Sigmoid colon (tissue), 6 donors: ENCODE measurements at regions not wholly inside any gene's neighbourhood (a gene's known extent, or its start where the extent isn't known, plus 50 kb on each side); places are given as distances from the start of the nearest gene placed in this dataset.

ENCODE experiments used
- DNase-seq: peaks from one replicate; pipeline ENCODE4 v3.0.0-alpha.2; 2019
- H3K27ac ChIP-seq, 4 donors: fragments of 200-600 bp; sonication (generic); one replicate each; pipeline ENCODE4 v1.5.1; 2016 to 2019; ENCODE audit warnings: mild to moderate bottlenecking in 1 of 4
- H3K27me3 ChIP-seq, 3 donors: fragments of 200-600 bp; sonication (generic); one replicate each; pipeline ENCODE4 v1.5.1; 2019; ENCODE audit warnings: mild to moderate bottlenecking in 1 of 3
- H3K36me3 ChIP-seq, 4 donors: fragments of 200-600 bp; sonication (generic); one replicate each; pipeline ENCODE4 v1.5.1; 2016 to 2019
- H3K4me1 ChIP-seq, 4 donors: fragments of 200-600 bp; sonication (generic); one replicate each; pipeline ENCODE4 v1.5.1; 2017 to 2019
- H3K4me3 ChIP-seq, 4 donors: fragments of 200-600 bp; sonication (generic); one replicate each; pipeline ENCODE4 v1.5.1; 2017 to 2019; ENCODE audit warnings: mild to moderate bottlenecking in 2 of 4, moderate library complexity in 1 of 4
- H3K9me3 ChIP-seq, 4 donors: fragments of 200-600 bp in 3 of 4; sonication (generic) in 3 of 4; one replicate each; pipeline versions ENCODE4 v1.5.1 to v1.6.1; 2013 to 2019
- CTCF ChIP-seq, 4 experiments: fragments of 450-650 bp in 3 of 4; fragments of 200-600 bp in 1 of 4; IDR thresholded peaks; one replicate each; pipeline ENCODE4 v1.5.1; 2016 to 2019; ENCODE audit warnings: antibody characterized with exemption in 4 of 4, mild to moderate bottlenecking in 3 of 4, moderate library complexity in 2 of 4
- EP300 ChIP-seq, 4 donors: sonication (generic); formaldehyde crosslinking; IDR thresholded peaks; one replicate each; pipeline ENCODE4 v1.6.1; 2017; ENCODE audit warnings: antibody characterized with exemption in 4 of 4
- POLR2A ChIP-seq, 2 donors: fragments of 450-650 bp; IDR thresholded peaks; one replicate each; pipeline ENCODE4 v1.6.1; 2016; ENCODE audit warnings: antibody characterized with exemption in 2 of 2, mild to moderate bottlenecking in 2 of 2, moderate library complexity in 2 of 2
- POLR2AphosphoS5 ChIP-seq, 4 donors: sonication (generic); formaldehyde crosslinking; IDR thresholded peaks; one replicate each; pipeline ENCODE4 v1.6.1; 2017; ENCODE audit warnings: antibody characterized with exemption in 4 of 4
- WGBS, 2 donors: extraction: QIAGEN DNeasy Blood & Tissue Kit; methylation state at CpG; one replicate each; pipeline ENCODE4 v1.1.7; 2013; 5-methylcytosine and 5-hydroxymethylcytosine counted together
- intact Hi-C: fragments of 100-400 bp; cut with DNase I; formaldehyde crosslinking; loops from one replicate; pipeline ENCODE4 v1.15.1; 2023
- donor health status: healthy with polysubstance abuse.
- donor health status: healthy.

- 39 to 65% methylated on average over 2 of the region's 2 CpGs for WGBS, 2 donors
- Histone ChIP-seq H3K9me3 (no peaks in the 10 kb centered on the region), H3K36me3 (no peaks in the 10 kb centered on the region), H3K4me3 (no peak overlapping the region), H3K4me1 (peaks cover 0 to 5% (median 0%) of the 10 kb centered on the region in 4 donors), H3K27ac (no peak overlapping the region), H3K27me3 (no peaks in the 10 kb centered on the region)
- no peak for DNase-seq
- TF ChIP-seq POLR2A (IDR thresholded peaks at IDR 0.05): no peak
- TF ChIP-seq EP300 (IDR thresholded peaks at IDR 0.05): no peak
- no peak for TF ChIP-seq POLR2AphosphoS5 (IDR thresholded peaks at IDR 0.05)
- no peak for TF ChIP-seq CTCF (IDR thresholded peaks at IDR 0.05)
- intact Hi-C loops: no loop called here
These were observed 476.2 kb downstream of the SLC4A3 start for GRCh38 chr2:220103596-220103995.

- Histone ChIP-seq H3K27ac (no peak overlapping the region), H3K4me1 (peaks cover 0 to 5% (median 0%) of the 10 kb centered on the region in 4 donors), H3K4me3 (no peak overlapping the region), H3K36me3 (no peaks in the 10 kb centered on the region), H3K27me3 (no peaks in the 10 kb centered on the region), H3K9me3 (no peaks in the 10 kb centered on the region)
- intact Hi-C loops: no loop called here
- DNase-seq: no peak
- TF ChIP-seq EP300 (IDR thresholded peaks at IDR 0.05) (no peak), CTCF (IDR thresholded peaks at IDR 0.05) (no peak), POLR2A (IDR thresholded peaks at IDR 0.05) (no peak), POLR2AphosphoS5 (IDR thresholded peaks at IDR 0.05) (no peak)
- 45 to 62% methylated on average over 7 of the region's 7 CpGs for WGBS, 2 donors
These were observed 477.5 kb downstream of the SLC4A3 start for GRCh38 chr2:220104871-220105351.

- Histone ChIP-seq H3K4me3 (no peak overlapping the region), H3K4me1 (peaks cover 0 to 5% (median 0%) of the 10 kb centered on the region in 4 donors), H3K9me3 (no peaks in the 10 kb centered on the region), H3K27me3 (no peaks in the 10 kb centered on the region), H3K27ac (no peak overlapping the region), H3K36me3 (no peaks in the 10 kb centered on the region)
- TF ChIP-seq POLR2AphosphoS5 (IDR thresholded peaks at IDR 0.05) (no peak), CTCF (IDR thresholded peaks at IDR 0.05) (no peak), POLR2A (IDR thresholded peaks at IDR 0.05) (no peak), EP300 (IDR thresholded peaks at IDR 0.05) (no peak)
- intact Hi-C loops: no loop called here
- DNase-seq: no peak
- 71 to 88% methylated on average over 2 of the region's 2 CpGs for WGBS, 2 donors
These were observed 478.6 kb downstream of the SLC4A3 start for GRCh38 chr2:220106065-220106464.

GRCh38 chr2:220107380-220107791, 480.0 kb downstream of the SLC4A3 start:
- TF ChIP-seq POLR2A (IDR thresholded peaks at IDR 0.05) (no peak), CTCF (IDR thresholded peaks at IDR 0.05) (no peak), POLR2AphosphoS5 (IDR thresholded peaks at IDR 0.05) (no peak), EP300 (IDR thresholded peaks at IDR 0.05) (no peak)
- Histone ChIP-seq H3K36me3 (no peaks in the 10 kb centered on the region), H3K27ac (no peak overlapping the region), H3K4me1 (peaks cover 0 to 5% (median 0%) of the 10 kb centered on the region in 4 donors), H3K4me3 (no peak overlapping the region), H3K9me3 (no peaks in the 10 kb centered on the region), H3K27me3 (no peaks in the 10 kb centered on the region)
- intact Hi-C loops: no loop called here
- DNase-seq: no peak
- WGBS, 2 donors: 86 to 88% methylated on average over 4 of the region's 4 CpGs

DNA sequence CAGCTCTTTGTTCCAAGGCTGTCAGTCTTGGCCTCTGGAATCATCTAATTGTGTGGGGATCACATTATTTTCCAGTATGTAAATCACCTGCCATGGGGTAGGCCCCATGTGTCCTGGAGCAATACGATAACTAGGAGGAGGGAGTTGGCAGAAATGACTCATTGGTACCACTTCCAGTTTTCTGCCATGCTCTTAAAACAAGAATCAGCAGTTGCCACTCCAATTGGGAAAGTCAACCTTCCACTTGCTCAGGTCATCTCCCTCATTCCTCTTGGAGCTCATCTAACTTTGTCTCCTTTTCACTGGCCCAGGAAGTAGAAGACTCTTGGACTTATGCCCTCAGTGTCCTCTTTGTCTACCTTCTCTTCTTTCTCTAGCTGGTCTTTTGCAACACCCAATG, 487.0 kb downstream of the SLC4A3 start:
- Histone ChIP-seq H3K9me3 (no peaks in the 10 kb centered on the region), H3K27ac (no peak overlapping the region)
- 80 to 85% methylated on average over 1 of the region's 1 CpG for WGBS, 2 donors

More for the DNA sequence above, 487.0 kb downstream of the SLC4A3 start:
- TF ChIP-seq POLR2AphosphoS5 (IDR thresholded peaks at IDR 0.05) (no peak), CTCF (IDR thresholded peaks at IDR 0.05) (no peak), EP300 (IDR thresholded peaks at IDR 0.05) (no peak), POLR2A (IDR thresholded peaks at IDR 0.05) (no peak)
- Histone ChIP-seq H3K36me3 (no peaks in the 10 kb centered on the region), H3K4me3 (no peak overlapping the region), H3K4me1 (no peaks in the 10 kb centered on the region), H3K27me3 (no peaks in the 10 kb centered on the region)
- intact Hi-C loops: no loop called here
- no peak for DNase-seq
